Cardiac fibroblast (primary cell): ENCODE measurements at regions not wholly inside any gene's neighbourhood (a gene's known extent, or its start where the extent isn't known, plus 50 kb on each side); places are given as distances from the start of the nearest gene placed in this dataset.

ENCODE experiments used
- DNase-seq, 2 donors: peaks; one replicate each; pipeline versions ENCODE4 v3.0.0 to v3.0.0-alpha.2; 2010; ENCODE audit warnings: low read depth in 2 of 2
- H3K4me3 ChIP-seq, 2 donors: replicated peaks in 1 of 2; 1 replicate in 1 of 2; 2 replicates in 1 of 2; pipeline ENCODE4 v1.5.1; 2011; ENCODE audit warnings: low read depth in 2 of 2, low read length in 2 of 2, mild to moderate bottlenecking in 2 of 2, moderate library complexity in 1 of 2
- TF ChIP-seq, protein P1 (sequence below): IDR thresholded peaks from one replicate; pipeline ENCODE4 v1.5.1; 2011; ENCODE audit warnings: low read depth, mild to moderate bottlenecking, low read length, inconsistent platforms

DNA sequence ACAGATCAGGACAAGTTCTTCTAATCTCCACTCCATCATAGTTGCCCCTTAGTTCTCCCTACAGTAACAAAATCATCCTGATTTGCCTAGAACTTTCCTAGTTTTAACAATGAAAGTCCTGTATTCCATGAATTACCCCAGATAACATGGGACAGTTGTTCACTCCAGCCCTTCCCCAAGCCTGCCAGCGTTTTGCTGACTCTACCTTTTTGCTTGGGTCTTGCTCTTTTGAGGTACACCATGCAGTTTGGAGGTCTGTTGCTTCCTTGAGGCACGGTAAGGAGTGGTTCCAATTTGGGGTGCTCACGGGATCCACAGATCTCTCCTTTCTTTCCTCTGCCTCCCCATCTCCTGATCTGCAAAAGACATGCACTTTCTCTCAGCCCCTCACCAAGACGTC, 61.6 kb upstream of the DYRK2 start:
- DNase-seq = no peak
- TF ChIP-seq, protein P1, sequence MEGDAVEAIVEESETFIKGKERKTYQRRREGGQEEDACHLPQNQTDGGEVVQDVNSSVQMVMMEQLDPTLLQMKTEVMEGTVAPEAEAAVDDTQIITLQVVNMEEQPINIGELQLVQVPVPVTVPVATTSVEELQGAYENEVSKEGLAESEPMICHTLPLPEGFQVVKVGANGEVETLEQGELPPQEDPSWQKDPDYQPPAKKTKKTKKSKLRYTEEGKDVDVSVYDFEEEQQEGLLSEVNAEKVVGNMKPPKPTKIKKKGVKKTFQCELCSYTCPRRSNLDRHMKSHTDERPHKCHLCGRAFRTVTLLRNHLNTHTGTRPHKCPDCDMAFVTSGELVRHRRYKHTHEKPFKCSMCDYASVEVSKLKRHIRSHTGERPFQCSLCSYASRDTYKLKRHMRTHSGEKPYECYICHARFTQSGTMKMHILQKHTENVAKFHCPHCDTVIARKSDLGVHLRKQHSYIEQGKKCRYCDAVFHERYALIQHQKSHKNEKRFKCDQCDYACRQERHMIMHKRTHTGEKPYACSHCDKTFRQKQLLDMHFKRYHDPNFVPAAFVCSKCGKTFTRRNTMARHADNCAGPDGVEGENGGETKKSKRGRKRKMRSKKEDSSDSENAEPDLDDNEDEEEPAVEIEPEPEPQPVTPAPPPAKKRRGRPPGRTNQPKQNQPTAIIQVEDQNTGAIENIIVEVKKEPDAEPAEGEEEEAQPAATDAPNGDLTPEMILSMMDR = no peak
- H3K4me3 ChIP-seq = no peak overlapping the region

DNA sequence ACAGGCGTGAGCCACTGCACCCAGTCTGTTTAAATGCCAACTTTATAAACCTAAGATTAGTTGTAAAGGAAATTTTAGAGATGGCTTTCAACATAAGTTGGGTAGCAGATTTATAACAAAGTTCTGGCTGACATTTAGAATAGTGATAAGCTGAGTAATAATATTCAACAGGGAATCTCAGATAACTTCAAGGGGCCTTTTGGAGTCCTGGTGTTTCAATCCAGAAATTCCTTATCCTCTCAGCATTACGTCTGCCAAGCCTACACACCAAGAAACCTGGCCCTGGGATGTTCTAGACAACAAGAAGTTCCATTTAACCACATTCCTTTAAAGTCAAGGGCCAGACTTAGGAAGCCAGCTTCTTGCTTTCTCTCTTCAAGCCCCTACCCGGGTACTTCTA, 59.5 kb upstream of the DYRK2 start:
- no peak for DNase-seq
- TF ChIP-seq, protein P1 = no peak
- H3K4me3 ChIP-seq = no peak overlapping the region

DNA sequence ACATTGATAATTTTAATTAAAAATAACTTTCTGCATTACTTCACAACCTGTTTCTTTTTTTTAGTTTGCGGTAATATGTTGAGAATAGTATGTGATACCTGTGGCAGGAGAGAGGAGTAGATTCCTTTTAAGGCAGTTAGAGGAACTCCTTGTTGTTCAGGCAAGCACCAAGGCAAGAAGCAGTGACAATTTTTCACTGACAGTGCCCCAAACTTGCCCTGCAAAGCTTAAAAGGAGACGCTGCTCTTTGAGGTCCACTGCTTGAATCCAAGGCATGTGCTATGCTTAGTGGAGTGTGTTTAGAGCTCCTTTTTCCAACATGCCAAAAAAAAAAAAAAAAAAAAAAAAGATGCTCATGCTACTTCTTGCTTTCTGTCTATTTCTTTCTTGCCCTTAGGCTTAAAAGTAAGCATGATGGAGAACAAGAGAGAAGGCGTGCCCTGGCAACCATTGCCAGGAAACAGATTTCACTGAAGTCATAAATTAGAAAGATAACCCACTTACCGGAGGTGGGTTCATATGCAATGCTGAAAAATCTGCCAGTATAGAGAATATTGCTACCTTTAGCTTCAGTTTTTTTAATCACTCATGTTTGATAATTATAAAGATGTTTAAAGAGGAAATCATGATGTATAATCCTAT, 58.3 kb upstream of the DYRK2 start:
- DNase-seq = no peak
- no peak overlapping the region for H3K4me3 ChIP-seq
- TF ChIP-seq, protein P1 = no peak

DNA sequence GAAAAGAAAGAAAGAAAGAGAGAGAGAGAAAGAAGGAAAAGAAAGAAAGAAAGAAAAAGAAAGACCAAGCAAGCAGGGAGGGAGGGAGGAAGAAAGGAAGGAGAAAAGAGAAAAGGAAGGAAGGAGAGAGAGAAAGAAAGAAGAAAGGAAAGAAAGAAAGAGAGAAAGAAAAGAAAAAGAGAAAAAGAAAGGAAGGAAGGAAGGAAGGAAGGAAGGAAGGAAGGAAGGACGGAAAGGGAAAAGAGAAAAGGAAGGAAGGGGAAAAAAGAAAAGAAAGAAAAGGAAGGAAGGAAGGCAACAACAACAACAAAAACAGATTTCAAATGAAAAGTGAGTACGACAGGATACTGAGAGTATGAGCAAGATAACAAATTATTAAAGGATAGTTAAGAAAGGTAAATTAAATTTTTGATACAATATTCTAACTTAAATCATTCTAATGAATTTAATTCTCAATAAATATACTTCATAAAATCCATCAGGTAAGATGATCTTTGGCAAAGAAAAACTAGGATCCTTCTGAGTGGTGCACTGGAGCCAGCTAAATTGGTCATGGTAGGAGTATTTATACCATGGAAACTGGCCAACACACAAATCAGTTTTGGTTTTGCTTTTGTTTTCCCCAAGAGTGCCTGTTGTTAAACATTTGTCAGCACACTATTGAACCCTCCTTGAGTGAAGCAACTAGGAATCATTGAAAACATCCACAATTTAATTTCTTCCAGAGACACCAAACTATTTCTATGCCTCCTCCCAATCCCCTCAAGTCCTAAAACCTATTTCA, 56.1 kb upstream of the DYRK2 start:
- no peak overlapping the region for H3K4me3 ChIP-seq
- TF ChIP-seq, protein P1 = no peak
- DNase-seq = peak; percentile 53 to 61

DNA sequence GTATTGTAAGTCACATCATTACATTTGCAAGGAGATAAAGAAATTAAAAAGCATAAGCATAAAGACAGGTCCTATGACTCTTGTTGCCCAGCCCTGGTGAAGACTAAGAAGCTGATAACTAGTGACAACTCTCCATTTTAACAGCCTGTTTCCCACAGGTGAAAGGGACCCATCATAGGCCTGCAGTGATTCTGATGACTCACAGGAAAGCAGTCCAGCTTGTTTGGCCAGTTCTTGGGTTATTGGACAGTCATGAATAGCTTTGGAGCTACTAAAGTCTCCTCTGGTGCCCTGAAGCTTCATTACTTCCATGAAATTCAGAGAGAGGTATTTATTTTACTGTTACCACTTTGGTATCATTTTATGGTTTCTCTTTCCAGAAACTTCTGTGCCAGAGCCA, 55.5 kb upstream of the DYRK2 start:
- H3K4me3 ChIP-seq = no peak overlapping the region
- DNase-seq = peak in 1 of 2 donors; percentile 27
- TF ChIP-seq, protein P1 = no peak

DNA sequence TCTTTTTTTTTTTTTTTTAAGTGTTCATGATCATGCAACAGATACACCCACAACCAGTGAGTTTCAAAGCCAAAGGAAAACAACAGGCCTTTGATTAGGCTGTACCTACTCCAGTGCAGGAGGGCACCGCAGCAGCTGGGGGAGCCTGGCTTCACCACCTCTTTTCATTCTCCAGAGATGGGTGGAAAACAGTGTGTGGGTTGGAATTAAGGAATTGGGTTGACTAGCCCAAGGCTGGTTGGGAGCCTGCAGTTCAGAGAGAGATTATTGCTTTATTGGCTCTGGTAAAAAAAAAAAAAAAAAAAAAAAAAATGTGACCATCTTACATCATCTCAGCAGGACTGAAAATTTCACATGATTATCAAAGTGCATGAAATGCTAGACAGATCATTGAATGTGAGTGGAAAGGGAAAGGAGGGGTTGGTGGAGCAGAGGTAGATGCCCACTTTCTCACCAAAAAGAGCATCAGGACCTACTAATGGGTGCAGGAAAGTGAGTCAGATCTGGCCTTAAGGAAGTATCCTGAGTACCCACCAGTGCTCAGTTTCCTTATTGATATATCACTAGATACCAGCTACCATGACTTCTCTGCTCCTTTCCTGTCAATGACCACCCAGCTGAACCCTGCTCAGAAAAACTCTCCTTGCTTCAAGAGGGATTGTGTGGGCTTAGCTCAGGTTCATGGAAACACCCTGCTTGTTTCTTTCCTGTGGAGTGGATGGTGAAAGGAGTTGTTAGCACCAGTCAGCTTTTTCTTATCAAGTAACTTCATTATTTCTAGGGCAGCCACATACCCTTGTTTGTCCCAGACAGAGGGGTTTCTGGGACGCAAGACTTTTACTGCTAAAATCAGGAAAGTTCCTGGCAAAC, 54.8 kb upstream of the DYRK2 start:
- H3K4me3 ChIP-seq = no peak overlapping the region
- DNase-seq = no peak
- TF ChIP-seq, protein P1 = no peak
